NCI-H82 (cell line): ENCODE measurements at regions not wholly inside any gene's neighbourhood (a gene's known extent, or its start where the extent isn't known, plus 50 kb on each side); places are given as distances from the start of the nearest gene placed in this dataset.

Experiments used
- DNase-seq: peaks from one replicate; lab custom pipeline; 2025; lab: John Stamatoyannopoulos, UW

DNA sequence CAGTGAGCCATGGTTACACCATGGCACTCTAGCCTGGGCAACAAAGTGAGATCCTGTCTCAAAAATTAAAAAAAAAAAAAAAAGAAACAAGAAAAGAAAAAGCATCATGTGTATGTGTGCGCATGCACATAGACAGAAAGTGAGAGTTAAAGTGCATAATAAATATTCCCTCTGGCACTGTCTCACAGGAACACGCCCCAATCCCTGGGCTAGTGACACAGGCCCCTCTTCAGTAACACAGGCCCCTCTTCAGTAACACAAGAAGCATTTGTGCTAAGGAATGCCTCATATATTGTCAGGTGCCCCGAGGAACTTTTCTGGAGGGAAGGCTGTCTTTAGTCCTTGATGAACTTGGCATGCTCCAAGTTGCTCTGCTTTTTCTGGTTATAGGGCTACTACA is 57.5 kb downstream of the RPL27A start:
- no peak for DNase-seq

DNA sequence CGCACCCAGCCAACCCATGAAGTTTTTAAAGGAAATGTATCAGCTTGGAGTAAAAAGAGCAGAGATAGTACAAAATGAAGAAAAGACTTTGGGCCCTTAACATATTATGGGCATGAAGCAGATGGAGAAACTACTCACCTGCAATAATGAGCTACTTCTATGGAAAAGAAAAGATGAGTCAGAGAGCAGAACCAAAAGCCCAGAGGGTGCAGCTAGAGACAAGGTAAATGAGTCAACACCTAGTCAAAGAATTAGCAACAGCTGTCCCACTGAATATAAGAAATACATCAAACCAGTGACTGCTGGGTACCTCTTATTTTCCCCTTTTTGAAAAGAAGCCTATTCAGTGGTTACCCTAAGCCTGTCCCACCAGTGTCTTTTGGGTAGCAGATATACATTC is 61.8 kb downstream of the RPL27A start:
- DNase-seq = no peak

DNA sequence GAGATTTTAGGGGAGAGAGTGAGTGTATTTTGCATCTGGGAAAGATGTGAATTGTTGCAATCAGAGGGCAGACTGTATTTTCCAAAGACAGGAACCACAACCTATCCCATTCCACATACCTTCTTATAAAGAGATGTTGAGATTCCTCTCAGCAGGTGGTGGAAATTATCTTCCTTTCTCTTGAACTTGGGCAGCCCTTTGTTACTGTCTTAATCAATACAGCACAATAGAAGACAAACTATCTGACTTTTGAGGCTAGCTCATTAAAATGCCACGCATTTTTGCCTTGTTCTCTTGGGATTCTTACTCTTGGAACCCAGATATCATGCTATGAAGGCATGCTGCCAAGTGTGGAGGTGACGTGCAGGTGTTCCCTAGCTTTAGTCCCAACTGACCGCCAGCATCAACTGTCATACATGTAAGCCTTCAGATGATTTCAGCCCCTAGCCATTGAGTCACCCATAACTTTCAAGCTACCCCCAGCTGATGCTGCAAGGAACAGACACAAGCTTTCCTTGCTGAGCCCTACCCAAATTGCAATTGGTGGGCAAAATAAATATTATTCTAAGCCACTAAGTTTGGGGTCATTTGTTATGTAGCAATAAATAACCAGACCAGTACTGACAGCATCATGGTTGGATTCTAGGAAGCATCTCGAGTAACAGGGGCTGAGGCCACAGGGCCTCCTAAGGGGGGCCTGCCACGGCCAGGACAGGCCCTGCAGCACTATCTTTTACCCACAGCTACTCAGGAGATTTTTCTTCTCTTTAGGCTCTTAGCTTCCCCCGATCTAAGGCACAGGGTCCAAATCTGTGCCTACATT is 63.0 kb downstream of the RPL27A start:
- DNase-seq = no peak

DNA sequence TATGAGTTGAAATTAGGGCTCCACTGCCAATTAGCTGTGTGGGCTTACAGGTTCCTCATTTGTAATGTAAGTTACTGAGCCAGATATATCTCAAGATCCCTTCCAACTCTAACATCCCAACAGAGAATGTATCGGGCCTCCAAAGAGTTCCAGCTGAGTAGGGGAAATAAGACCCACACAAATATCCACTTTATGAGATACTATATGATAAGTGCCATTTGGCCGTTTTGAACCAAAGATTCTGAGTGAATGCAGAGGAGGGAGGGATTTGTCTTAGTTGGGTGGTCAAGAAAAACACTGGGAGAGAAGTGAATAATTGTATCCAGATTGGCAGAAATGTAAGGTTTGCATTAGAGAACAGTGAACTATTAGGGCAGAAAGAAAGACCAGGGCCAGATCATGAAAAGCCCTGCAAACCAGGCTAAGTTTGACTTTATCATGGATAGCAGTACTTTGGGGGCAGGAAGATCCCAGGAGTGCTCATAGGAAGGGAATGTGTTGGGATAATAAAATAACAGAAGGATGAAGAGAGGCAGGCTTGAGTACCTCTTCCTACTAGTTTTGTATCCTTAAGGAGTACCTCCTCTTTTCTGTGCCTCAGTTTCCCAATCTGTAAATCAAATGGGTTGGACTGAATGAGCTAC is 63.9 kb downstream of the RPL27A start:
- no peak for DNase-seq

DNA sequence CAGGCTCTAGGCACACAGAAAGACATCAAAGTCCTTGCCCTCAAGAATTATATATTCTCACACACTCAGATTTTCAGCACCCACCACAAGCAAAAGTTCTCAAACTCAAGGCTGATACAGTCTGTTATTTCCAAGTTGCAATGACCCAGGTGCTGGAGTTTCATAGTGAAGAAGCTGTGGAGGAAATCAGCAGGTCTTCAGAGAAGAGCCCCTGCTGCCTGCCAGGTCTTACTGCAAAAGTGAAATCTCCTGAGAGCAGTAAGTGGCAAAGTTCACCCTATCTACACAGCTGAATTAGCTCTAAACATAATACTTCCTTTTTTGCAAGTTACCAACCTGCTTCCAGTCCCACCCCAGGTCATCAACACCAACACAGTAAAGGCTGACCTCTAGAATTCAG is 64.6 kb downstream of the RPL27A start:
- DNase-seq = no peak

DNA sequence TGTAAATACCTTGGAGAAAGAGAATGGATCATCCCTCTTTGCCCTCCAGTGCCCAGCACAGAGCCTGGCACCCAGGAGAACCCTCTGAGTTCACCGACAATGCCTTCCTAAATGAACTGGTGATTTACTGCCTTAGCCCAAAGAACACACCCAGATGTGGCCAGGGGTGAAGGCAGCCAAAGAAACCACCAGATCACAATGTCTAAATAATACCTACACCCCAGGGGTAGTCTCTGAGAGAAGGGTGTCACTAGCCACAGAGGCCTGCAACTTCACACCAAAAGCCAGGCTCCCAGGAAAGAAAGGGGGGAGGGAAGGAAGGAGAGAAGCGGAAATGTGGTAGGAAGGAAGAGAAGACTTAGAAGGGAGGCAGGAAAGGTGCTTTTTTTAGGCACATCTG is 65.7 kb downstream of the RPL27A start:
- no peak for DNase-seq

DNA sequence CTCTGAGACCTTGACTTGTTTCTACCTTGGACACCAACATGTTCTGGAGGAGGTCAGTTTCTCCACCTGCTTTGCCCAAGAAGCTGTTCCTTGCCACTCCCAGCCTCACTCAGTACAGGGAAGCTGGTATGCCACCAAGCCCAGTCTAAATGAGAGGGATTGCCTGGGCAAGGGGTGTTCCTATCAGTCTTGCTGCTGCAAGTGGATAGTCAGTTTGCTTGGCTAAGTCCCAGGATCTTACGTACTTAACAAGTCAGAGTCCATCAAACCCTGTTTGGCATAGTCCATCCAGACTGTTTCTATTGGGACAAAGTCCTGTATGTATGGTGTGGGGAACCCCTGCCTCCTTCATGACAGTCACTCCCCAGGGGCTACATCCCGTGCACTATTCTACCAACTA is 66.6 kb downstream of the RPL27A start:
- DNase-seq = no peak

DNA sequence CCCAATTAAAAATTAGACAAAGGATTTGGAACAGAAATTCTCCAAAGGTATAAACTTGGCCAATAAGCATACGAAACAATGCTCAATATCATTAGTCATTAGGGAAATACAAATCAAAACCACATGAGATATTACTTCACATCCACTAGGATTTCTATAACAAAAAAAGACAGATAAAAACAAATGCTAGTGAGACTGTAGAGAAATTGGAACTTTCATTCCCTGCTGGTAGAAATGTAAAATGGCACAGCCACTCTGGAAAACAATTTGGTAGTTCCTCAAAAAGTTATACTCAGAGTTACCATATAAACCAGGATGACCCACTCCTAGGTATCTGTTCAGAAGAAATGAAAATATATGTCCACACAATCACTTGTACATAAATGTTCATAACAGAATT is 71.6 kb downstream of the RPL27A start:
- DNase-seq = no peak

DNA sequence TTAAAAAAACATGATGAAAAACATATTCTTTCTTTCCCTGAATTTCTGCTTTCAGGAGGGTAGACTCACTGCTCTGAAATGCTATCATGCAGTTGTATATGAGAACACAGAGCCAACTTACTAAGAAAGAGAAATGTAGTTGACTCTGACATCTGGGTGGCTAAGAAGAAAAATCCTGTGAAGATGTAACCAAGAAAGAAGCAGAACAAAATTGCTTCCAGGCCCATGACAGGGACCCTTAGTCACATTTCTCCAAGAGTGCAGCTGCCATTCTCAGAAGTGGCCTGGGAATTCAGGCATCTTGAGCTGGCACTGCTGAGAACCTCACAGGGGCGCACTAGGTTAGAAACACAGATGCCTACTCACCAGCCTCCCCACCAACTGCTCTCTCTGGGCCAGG is 73.6 kb downstream of the RPL27A start:
- no peak for DNase-seq

DNA sequence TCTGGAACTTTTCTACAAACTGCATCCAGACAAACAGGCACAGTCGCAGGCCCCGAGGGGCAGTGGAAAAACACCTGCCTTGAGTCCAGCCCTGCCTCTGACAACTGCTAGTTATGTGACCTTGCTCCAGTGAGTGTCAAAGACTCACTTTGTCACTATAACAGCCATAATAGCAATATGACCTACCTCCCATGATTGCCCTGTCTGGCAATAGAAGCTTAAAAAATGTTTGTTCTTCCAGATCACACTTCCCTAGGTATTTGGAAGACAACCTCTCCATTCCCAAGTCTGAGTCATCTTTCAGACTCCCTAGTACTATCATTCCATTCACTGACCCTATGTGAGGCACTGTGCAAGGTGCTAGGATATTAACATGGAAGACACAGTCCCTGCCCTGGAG is 74.5 kb downstream of the RPL27A start:
- DNase-seq = no peak

DNA sequence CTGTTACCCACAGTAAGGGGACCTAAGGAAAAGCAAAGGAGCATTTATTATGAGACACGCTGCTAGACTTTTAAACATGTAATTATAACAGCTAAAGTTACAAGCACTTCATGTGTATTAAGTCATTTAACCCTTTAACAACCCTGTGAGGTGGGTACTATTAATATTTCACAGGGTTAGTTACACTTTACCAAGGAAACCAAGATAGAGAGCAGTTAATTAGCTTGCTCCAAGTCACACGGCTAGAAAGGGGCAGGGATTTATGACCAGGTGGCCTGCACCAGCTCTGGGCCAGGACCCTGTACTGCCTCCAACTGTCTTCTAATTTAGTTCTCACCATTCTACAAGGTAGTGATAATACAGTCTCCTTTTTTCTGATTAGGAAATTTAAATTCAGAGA is 74.9 kb downstream of the RPL27A start:
- peak; percentile 40 for DNase-seq

DNA sequence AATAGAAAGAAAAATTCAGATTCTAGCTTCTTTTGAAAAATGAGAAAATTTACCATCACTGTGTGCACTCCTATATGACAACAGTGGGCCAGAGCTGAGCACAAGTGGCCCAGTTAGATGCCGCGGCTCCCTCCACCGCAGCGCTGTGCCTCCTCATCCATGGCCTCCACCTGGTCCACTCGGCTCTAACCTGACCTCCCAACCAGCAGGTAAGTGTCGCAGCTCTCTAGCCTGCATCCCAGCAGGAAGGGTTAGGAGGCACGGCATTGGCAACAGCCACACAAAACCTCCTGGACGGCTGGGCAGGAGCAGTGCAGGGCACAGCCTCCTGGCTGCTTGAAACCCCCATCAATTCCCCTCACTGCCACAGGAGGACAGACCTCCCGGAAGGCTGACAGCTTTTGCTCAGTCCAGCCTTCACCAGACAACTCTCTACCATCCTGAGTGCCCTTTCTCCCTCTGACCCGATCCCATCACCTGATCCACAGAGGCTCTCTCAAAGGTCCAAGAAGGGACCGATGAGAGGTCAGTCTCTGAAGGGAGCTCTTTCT is 76.1 kb downstream of the RPL27A start:
- no peak for DNase-seq

DNA sequence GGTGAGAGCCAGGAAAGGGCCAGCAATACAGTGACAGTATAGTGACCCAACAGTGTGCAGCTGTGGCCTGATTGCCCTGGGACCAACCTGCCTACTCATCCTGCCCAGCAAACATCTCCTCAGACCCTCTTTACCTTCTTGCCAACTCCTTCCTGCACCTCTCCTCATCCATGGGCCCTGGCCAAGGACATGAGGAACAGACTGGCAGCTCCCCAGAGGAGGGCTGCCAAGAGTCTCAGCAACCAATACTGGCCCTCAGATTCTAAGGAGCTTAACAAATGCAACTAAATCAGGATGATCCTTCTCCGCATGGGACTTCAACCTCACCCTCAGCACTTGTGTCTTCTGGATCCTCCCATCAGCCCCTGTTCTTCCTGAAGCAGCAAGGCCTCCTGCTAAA is 77.0 kb downstream of the RPL27A start:
- peak; percentile 86 for DNase-seq

DNA sequence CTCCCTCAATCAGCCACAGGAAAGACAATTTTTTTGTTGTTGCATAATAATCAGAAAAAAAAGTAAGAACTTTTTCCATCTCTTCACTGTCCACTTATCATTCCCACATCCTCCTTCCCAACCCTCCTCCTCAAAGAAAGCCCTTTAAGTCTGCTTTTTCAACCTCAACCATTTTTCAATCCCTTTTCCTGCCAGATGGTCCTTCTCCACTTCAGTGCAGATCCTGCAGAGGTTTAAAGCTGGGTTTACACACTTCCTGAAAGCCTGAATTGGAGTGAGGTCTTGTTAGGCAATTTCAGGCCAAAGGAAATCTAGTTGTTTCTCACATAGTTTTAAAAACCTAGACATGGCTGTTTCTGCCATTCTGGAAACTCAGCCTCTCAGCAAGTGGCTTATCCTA is 78.3 kb downstream of the RPL27A start:
- peak; percentile 72 for DNase-seq

DNA sequence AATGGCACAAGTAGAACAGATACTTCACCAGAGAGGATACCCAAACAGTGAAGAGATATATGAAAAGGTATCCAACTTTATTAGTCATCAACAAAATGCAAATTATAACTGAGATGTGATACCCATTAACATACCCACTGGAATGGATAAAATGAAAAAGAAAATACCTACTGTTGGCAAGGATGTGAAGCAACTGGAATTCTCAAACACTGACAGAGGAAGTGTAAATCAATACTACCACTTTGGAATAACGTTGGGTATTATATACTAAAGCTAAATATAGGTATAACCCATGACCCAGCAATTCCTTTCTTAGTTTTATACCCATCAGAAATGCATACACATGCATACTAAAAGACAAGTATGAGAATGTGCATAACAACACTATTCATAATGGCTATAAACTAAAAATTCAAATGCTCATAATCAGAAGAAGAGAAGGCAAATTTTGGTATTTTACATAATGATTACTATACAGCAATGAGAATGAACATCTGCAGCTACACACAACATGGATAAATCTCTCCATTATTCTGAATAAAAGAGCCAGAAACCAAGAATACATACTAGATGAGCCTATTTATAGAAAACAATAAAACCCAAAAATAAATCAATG is 80.6 kb downstream of the RPL27A start:
- no peak for DNase-seq

DNA sequence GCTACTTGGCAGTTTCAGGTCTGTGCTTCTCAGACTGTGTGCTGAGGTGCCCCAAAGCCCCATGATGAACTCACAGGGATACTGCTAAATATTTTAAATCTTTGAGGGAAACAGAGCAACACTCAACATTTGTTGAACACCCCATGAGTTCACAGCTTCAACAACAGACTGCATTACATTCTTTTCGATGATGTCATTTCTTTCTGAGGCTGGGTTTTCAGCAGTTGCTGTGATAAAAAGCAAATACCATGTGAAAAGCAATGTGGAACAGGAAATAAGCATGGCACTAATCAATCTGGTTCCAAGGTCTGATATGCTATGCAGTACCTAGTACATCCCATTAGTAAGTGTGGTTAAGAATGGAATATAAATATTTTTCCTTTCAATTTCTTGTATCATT is 82.7 kb downstream of the RPL27A start:
- DNase-seq = no peak

DNA sequence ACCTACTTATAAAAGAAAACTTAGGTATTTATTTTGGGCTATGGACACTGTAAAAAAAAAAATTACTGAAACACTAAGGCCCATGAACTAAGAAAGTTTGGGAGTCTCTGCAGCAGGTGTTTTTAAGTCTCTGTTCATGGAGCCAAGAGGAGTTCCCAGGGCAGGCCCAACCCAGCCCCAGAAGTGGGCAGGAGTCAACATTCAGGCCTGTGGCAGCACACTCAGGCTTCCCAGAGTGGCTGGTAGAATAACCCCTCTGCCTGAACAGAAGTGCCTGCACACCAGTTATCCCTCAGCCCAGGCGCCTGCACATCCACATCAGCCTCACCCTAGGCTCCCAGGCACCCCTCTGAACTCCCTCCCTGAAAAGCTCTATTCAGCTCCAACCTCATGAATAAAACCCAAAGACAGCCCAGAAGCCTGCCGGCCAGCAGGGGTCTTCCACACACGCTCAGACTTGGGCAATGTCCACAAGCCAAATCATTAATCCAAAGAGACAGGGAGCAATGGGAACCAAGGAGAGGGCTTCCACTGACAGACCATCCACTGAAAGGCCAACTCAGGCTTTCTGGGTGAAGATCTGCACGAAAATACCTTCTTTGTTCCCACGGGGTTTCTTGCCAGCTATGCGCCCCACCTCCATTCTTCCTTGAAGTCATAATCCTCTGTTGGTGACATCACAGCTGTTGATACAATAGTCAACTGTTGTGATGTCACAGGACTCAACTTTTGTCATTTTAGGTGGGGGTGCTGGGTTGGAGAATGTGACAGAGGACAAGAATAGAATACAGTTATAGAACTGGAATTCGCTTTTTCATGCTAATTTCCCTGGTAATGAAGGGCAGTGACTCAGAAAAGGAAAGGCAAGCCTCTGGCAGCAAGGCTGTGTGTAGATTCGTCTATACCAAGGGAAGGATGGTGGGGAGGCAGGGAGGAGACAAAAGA is 83.7 kb downstream of the RPL27A start:
- no peak for DNase-seq

DNA sequence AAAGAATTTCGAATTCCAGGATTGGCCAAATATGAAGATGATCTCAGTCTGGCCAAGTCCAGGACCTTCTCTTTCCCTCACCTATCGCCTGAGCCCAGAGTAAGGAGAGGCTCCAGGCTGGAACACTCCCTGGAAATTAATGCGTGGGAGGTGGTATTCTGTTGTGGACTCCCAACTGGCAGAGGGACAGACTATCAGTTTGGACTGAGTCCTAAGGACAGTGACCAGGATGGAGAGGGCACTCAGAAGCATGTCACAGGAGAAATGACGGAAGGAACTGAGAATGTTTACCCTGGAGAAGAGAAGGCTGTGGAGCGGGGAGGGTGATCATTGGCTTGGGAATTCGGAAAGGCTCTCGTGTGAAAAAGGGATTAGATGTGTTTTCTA is 84.4 kb downstream of the RPL27A start:
- DNase-seq = no peak

DNA sequence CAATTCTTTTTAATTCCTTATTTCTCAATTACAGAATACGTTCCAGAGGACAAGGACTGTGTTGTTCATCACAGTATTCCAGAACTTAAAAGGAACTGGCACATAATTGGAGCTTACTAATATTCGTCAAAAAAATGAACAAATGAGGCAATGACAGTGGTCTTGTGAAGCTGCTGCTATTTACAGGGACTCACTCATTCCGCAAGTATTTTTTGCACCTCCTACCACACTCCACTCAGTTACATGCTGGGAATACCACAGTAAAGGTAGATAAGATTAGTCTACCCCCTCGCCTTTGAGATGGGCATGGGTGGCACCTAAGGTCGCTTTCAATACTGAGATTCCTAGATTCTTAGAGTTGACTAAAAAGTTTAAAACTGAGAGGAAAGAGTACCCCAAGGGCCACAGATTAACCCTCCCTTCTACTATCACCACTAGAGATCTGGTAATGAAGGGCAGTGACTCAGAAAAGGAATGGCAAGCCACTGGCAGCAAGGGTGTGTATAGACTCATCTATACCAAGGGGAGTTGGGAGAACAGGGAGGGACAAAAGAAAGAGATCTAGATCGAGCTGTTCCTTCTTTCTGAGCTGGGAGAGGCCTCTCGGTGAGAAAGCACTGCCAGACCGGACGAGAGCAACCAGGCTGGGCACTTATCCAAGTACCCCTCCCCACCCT is 85.0 kb downstream of the RPL27A start:
- DNase-seq = no peak

DNA sequence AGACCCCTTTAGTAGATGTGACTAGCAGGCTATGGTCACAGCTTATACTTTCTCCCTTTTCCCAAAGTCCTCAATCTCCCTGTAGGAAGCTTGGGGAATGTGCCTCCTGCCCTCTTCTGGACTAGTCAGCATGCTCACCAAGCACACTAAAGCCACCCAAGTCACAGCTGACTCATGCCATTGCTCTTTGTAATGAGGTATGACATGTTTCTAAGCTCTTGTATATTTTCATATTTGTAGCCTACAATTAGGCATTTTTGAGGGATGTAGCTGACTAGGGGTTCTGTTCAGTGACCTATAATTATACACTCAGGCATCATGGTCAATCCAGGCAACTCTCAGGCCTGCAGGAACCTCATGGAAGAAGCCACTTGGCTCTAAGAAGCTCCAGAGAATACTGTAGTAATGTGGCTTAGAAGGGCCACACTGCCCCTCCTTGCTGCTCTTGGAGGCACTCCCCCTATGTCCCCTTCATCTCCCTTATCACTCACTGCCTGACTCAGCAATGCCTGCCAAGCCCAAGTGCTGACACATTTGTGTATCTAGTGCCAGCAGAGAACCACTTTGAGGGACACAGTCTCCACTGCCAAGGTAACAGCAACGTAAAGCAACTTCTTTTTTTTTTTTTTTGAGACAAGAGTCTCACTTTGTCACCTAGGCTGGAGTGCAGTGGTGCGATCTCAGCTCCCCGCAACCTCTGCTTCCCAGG is 86.2 kb downstream of the RPL27A start:
- no peak for DNase-seq
